ENCODE measurements at regions not wholly inside any gene's neighbourhood (a gene's known extent, or its start where the extent isn't known, plus 50 kb on each side); places are given as distances from the start of the nearest gene placed in this dataset.

DNA sequence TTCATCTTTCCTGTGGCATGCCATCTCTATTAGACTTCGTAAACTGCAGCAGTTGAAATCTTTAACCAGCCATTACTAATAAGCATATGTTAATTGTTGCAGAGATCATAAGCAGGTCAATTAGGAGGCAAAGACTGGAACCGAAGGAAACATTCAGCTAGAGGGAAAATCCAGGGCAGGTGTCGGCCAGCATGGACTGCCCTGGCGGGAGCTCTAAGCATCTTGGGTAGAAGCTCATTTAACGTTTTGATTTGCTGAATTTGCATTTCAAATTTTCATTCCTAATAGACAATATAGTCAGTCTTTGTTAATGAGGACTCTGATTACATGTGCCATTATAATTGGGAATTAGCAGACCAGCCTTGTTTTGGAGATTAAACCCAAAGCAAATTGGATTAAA is 238.6 kb downstream of the POU4F1 start:
- no peak for DNase-seq (ENCODE audit: low read depth)
- H3K27me3 ChIP-seq (ENCODE audit: control insufficient read depth, insufficient read depth, low read length), result no peaks in the 10 kb centered on the region
- FAIRE-seq, result no peak
- TF ChIP-seq, protein P1, sequence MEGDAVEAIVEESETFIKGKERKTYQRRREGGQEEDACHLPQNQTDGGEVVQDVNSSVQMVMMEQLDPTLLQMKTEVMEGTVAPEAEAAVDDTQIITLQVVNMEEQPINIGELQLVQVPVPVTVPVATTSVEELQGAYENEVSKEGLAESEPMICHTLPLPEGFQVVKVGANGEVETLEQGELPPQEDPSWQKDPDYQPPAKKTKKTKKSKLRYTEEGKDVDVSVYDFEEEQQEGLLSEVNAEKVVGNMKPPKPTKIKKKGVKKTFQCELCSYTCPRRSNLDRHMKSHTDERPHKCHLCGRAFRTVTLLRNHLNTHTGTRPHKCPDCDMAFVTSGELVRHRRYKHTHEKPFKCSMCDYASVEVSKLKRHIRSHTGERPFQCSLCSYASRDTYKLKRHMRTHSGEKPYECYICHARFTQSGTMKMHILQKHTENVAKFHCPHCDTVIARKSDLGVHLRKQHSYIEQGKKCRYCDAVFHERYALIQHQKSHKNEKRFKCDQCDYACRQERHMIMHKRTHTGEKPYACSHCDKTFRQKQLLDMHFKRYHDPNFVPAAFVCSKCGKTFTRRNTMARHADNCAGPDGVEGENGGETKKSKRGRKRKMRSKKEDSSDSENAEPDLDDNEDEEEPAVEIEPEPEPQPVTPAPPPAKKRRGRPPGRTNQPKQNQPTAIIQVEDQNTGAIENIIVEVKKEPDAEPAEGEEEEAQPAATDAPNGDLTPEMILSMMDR (IDR thresholded peaks at IDR 0.05; ENCODE audit: insufficient read depth, low read length, severe bottlenecking), result no peak
- no peak overlapping the region for H3K4me3 ChIP-seq (ENCODE audit: low read depth, low read length)
- no peaks in the 10 kb centered on the region for H3K36me3 ChIP-seq (ENCODE audit: control insufficient read depth, insufficient read depth, low read length)

DNA sequence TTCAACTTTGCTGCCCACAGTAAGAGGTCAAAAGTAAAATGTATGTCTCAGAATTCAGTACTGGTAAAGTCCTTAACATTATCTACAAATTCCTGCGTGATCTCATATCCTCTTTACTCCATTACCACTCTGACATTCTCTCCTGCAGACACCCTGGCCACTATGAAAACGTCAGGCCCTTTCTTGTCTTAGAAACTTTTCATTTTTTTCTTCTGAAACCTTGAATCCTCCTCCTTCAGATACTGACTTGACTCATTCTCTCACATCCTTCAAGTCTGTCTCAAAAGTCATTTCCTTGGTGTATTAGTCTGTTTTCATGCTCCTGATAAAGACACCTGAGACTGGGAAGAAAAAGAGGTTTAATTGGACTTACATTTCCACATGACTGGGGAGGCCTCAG is 262.3 kb downstream of the POU4F1 start:
- Histone ChIP-seq H3K27me3 (ENCODE audit: control insufficient read depth, insufficient read depth, low read length) (no peaks in the 10 kb centered on the region), H3K36me3 (ENCODE audit: control insufficient read depth, insufficient read depth, low read length) (no peaks in the 10 kb centered on the region), H3K4me3 (ENCODE audit: low read depth, low read length) (no peak overlapping the region)
- FAIRE-seq (no peak), DNase-seq (ENCODE audit: low read depth) (no peak)
- TF ChIP-seq, protein P1 (IDR thresholded peaks at IDR 0.05; ENCODE audit: insufficient read depth, low read length, severe bottlenecking), result no peak

- DNase-seq (ENCODE audit: low read depth), result no peak
- no peak for FAIRE-seq
These were observed 263.4 kb downstream of the POU4F1 start for GRCh38 chr13:78339927-78340326.

GRCh38 chr13:78334059-78334458 is 269.3 kb downstream of the POU4F1 start:
- H3K4me3 ChIP-seq (ENCODE audit: low read depth, low read length), result no peak overlapping the region
- no peaks in the 10 kb centered on the region for H3K27me3 ChIP-seq (ENCODE audit: control insufficient read depth, insufficient read depth, low read length)
- DNase-seq (ENCODE audit: low read depth) (no peak), FAIRE-seq (no peak)
- no peaks in the 10 kb centered on the region for H3K36me3 ChIP-seq (ENCODE audit: control insufficient read depth, insufficient read depth, low read length)
- TF ChIP-seq, protein P1 (IDR thresholded peaks at IDR 0.05; ENCODE audit: insufficient read depth, low read length, severe bottlenecking), result no peak

More at GRCh38 chr13:78339927-78340326, 263.4 kb downstream of the POU4F1 start:
- TF ChIP-seq, protein P1 (IDR thresholded peaks at IDR 0.05; ENCODE audit: insufficient read depth, low read length, severe bottlenecking), result no peak
- Histone ChIP-seq H3K27me3 (ENCODE audit: control insufficient read depth, insufficient read depth, low read length) (no peaks in the 10 kb centered on the region), H3K4me3 (ENCODE audit: low read depth, low read length) (no peak overlapping the region), H3K36me3 (ENCODE audit: control insufficient read depth, insufficient read depth, low read length) (no peaks in the 10 kb centered on the region)

DNA sequence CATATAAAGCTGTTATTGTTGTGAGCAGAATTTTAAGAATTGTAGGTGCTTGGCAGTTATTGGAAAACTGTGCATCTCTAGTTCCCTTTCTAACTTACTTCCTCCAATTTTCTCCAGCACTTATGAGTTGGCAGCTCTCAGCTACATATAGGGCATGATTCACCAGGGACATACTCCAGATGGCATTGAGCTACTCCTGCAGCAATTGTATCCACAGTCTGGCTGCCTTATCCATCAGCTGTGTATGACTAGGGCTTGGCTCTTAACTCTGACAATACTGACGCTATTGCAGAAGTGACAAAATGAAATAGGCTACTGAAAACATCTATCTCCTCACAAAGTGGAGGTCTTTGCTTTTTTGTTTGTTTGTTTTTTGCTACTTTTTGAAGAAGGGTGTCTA is 276.7 kb downstream of the POU4F1 start:
- TF ChIP-seq, protein P1 (IDR thresholded peaks at IDR 0.05; ENCODE audit: insufficient read depth, low read length, severe bottlenecking), result no peak
- DNase-seq (ENCODE audit: low read depth) (peak; percentile 54), FAIRE-seq (no peak)
- H3K4me3 ChIP-seq (ENCODE audit: low read depth, low read length), result no peak overlapping the region
- no peaks in the 10 kb centered on the region for H3K36me3 ChIP-seq (ENCODE audit: control insufficient read depth, insufficient read depth, low read length)
- no peaks in the 10 kb centered on the region for H3K27me3 ChIP-seq (ENCODE audit: control insufficient read depth, insufficient read depth, low read length)

- DNase-seq (ENCODE audit: low read depth) (no peak), FAIRE-seq (no peak)
- TF ChIP-seq, protein P1 (IDR thresholded peaks at IDR 0.05; ENCODE audit: insufficient read depth, low read length, severe bottlenecking), result no peak
- Histone ChIP-seq H3K4me3 (ENCODE audit: low read depth, low read length) (no peak overlapping the region), H3K36me3 (ENCODE audit: control insufficient read depth, insufficient read depth, low read length) (no peaks in the 10 kb centered on the region), H3K27me3 (ENCODE audit: control insufficient read depth, insufficient read depth, low read length) (no peaks in the 10 kb centered on the region)
These were observed 277.8 kb downstream of the POU4F1 start for GRCh38 chr13:78325585-78325984.

Measured in bronchial epithelial cell (primary cell).